GM21786 (cell line): ENCODE measurements at regions not wholly inside any gene's neighbourhood (a gene's known extent, or its start where the extent isn't known, plus 50 kb on each side); places are given as distances from the start of the nearest gene placed in this dataset.

Experiments
- ATAC-seq: cut with Tn5 transposase; IDR thresholded peaks from one replicate; pipeline ENCODE4 v1.9.1; 2021; ENCODE audit not compliant: unreplicated experiment

DNA sequence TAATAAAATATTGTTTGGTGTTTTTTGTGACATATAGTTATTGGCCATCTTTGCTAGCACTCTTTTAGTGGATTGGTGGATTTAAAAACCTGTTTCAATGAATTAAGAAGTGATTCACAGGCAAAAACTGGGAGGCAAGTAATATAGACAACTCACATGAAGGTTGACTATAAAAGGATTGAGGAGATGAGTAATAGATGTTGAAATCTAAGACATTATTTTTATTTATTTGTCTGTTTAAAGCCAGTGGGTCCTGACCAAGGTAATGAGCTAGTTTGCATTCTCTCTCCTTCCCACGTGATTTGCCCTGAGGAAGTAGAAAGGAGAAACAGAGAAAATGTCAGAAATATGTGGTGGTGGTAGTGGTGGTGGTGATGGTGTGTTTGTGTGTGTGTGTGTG, 351.5 kb upstream of the ZP4 start:
- no peak for ATAC-seq

DNA sequence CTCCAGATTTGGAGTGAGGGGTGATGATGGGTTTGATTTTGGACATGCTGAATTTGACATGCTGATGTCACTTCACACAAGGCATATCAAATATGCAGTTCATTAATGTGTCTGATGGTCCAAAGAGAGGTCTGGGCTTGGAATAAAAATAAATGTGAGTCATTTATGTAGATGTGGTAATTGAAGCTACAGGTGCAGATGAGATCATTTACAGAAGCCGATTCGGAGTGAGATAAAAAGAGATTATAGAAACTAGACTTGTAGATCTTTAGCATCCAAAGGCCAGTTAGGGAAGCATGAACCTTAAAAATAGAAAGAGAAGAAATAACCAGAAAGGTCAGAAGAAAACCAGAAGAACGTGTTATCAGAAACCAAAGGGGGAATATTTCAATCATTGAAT, 350.9 kb upstream of the ZP4 start:
- ATAC-seq = no peak

- no peak for ATAC-seq
Measured at GRCh38 chr1:238239343-238239742, 348.6 kb upstream of the ZP4 start.

DNA sequence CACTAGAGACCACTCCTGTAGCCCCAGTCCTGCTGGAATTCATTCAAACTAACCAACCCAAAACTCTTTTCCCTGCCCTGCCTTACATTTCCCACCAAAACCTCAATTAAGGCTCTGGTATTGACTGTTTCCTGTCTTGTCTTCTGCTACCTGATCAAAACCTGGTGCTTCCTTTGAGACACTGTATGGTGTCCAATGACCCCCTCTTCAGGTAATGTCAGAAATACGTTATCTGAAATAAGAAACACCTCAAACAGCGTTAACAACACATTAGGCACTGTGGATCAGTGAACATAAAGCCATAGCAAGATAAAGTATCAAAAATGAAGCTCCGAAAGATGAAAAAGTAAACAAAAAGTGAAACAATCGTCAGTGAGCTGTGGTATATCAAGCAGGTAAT, 343.2 kb upstream of the ZP4 start:
- ATAC-seq = no peak

- ATAC-seq = no peak
Measured at GRCh38 chr1:238232084-238232710, 341.5 kb upstream of the ZP4 start.

DNA sequence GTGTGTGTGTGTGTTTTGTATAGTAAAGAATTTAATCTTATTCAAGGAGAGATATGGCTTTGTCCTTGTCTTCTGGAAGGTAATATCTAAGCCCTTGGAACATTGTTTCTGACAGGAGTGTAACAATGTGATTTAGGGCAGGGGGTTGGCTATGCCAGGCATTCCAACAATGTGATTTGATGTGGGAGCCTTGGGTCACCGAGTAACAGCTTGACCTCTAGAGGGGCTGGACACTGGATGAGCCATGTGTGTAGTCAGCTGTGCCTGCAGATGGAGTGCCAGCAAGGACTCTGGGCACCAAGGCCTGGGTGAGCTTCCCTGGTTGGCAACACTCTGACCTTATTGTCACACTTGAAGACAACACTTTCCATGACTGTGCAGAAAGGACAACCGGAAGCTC, 336.1 kb upstream of the ZP4 start:
- no peak for ATAC-seq

GRCh38 chr1:238223076-238223640, 332.4 kb upstream of the ZP4 start:
- ATAC-seq = no peak

DNA sequence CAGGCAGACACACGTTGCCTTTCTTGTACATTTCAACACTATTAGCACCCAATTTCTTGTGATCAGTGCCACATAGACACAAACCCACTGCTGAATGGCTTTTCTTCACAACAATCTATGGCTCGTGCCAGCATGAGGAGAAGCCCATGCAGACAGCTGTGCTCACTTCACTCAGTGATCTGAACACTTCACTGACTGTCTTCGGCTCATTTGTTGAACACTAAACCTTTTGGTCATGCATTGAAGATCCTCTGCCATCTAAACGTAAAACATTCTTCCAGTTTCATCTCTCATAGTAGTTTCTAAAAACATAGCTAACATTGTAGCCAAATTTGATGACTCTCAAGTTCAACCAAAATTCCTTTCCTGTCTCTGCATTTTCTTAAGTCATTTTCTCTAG, 331.0 kb upstream of the ZP4 start:
- no peak for ATAC-seq

DNA sequence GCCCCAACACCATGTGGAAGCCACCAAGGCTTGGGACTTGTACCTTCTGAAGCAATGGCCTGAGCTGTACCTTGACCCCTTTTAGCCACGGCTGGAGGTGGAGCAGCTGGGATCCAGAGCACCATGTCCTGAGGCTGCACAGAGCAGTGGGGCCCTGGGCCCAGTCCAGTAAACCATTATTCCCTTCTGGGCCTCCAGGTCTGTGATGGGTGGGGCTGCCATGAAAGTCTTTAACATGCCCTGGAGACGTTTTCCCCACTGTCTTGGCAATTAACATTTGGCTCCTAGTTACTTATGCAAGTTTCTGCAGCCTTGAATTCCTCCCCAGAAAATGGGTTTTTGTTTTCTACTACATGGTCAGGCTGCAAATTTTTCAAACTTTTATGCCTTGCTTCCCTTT, 323.7 kb upstream of the ZP4 start:
- no peak for ATAC-seq

GRCh38 chr1:238205045-238205662, 314.4 kb upstream of the ZP4 start:
- ATAC-seq = no peak

- no peak for ATAC-seq
Measured at GRCh38 chr1:238201992-238202391, 311.3 kb upstream of the ZP4 start.

DNA sequence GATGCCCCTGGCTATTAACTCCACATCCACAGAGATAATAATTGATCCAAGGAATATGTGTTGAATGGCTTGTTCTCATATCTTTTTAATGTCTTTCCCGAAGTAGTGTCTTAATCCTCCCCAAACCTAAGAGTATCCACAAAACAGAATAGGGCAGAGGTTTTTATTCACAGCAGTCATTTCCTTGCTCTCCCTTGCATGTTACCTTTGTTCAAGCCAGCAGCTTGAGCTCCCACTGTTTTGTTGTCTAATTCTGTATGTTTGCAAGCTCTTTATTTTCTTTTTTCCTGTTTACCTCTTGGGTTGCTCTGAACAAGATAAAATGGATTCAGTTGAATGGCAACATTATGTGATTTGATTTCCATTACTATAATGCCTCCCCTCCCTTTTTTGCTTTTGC, 308.6 kb upstream of the ZP4 start:
- ATAC-seq = no peak

DNA sequence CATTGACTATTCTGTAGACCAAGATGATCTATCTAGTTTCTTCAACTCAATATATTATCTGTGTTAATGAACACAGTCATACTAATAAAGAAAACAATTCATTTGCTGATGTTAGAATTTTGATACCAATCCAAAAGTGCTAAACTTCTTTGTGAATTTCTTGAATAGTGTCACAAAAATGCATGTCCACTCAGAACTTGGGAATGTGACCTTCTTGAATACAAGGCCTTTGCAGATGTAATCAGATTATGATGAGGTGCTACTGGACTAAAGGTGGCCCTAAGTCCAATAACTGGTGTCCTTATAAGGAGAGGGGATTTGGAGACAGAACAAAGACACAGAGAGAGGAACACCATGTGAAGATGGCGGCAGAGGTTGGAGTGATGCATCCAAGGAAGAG, 305.8 kb upstream of the ZP4 start:
- no peak for ATAC-seq

DNA sequence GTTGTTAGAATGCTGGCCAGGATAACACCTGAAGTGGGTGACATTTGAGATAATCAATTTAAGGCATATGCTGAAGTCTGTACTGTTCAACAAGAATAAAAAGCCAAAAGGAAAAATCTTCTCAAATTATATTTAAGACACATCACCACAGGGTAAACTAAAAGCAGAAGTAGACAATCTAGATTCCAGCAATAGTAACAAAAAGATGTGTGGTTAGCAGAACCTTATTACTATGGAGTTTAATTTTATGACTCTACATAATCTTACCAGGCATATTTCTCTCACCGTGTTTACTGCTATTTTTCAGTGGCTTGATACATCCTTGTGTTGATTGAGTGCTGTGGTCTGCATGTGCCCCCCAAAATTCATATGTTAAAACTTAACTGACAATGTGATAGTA, 300.4 kb upstream of the ZP4 start:
- no peak for ATAC-seq

GRCh38 chr1:238187575-238187949, 296.8 kb upstream of the ZP4 start:
- ATAC-seq = no peak

DNA sequence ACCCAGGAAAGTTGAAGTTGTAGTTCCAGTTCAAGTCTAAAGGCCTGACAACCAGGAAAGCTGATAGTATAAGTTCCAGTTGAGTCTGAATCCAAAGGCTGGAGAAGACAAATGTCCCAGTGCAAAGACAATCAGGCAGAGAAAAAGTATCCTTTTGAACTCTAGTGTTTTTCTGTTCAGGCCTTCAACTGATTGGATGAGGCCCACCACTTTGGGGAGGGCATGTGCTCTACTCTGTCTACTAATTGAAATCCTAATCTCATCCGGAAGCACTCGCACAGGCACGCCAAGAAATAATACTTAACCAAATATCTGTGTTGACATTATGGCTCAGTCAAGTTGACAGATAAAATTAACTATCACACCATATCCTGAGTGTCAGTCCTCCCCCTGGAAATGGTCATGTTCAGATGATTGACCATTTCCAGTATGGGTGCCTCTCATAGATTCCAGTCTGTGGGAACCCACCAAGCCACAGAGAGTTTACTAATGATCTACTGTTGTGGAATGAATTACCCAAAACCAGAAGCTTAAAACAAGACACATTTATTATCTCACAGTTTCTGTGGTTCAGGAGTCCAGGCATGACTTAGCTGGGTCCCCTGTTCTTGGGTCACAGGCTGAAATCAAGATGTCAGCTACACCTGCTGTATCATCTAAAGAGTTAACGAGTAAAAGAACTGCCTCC, 296.3 kb upstream of the ZP4 start:
- no peak for ATAC-seq

DNA sequence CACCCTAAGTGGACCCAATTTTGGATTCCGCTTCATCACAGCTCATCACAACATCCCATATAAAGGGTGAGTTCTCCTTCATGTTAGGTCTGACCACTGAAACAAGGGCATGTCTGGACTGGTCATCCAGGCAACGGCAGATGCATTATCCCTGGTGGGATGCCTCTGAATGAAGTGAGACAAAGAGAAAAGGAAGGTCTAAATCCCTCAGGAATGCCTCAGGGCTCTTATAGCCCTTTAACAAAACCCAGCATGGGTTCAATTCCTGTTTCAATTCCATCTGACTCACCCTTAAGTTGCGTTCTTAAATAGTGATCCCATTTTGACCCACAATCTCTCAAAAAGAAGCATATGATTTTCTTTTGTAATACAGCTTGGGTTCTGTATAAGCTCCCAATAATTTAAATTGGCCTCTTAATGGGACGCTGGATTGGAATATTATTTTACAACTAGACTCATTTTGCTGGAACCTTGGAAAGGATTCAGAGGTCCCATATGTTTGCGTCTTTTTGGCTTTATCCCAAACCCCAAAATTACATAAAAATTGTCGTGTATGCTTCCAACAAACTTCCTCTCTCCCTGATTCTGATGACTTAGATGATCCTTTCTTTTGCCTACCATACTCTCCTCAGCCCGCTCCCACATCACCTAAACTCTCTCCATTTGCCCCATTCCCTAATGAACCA, 287.4 kb upstream of the ZP4 start:
- no peak for ATAC-seq

GRCh38 chr1:238177351-238177750, 286.6 kb upstream of the ZP4 start:
- no peak for ATAC-seq

GRCh38 chr1:238176441-238176840, 285.7 kb upstream of the ZP4 start:
- no peak for ATAC-seq

DNA sequence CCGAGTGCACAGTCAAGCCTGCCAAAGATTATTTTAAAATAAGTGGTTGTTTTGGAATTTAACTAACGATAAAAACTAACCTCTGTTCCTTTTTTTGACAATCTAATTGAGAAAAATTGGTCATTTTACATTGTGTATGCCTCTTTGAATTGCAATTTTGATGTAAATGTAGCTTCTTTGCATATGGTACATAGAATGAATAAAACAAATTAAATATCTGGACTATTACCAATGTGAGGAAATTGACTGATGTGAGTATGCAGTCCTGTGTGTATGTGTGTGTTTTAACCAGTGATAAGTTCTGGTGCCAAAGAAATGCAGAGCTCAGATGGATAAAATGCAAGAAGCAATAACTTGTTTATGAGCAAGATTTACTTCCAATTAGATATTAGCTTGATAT, 281.3 kb upstream of the ZP4 start:
- no peak for ATAC-seq

- ATAC-seq = no peak
Measured at GRCh38 chr1:238161955-238162354, 271.2 kb upstream of the ZP4 start.

DNA sequence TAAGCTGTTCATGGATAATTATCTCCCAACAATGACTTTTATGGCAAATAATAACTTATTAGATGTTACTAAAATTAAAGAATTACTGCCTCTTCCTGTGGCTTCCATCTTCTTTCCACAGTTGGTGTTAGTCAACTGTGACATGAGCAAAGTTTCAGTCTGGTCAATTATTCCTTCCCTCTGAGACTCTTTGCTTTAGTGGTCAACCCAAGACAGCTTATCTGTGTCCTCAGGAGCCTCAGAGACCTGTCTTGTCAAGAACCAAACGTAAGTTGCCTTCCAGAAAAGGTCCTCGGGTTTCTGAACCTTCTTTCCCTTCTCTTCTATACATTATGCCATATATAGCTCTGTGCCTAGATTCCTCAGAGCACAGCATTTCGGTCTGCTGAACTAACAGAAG, 263.2 kb upstream of the ZP4 start:
- no peak for ATAC-seq
